Kidney (tissue), 13 donors: ENCODE measurements at regions not wholly inside any gene's neighbourhood (a gene's known extent, or its start where the extent isn't known, plus 50 kb on each side); places are given as distances from the start of the nearest gene placed in this dataset.
"Not testable (repeated sequence)": the region's sequence is repeated elsewhere in the genome, so short reads cannot be mapped to it uniquely, and the experiment has no call there.

Experiments
- DNase-seq, 5 donors: peaks; one replicate each; pipeline ENCODE4 v3.0.0-alpha.2; 2013 to 2020
- FAIRE-seq: peaks from 2 replicates; lab custom pipeline; 2012; peaks lifted over from hg19 to GRCh38; lab: Jason Lieb, UNC
- H3K27ac ChIP-seq, 2 donors: one replicate each; pipeline ENCODE4 v1.7.0; 2013; ENCODE audit warnings: low read depth in 2 of 2, low read length in 2 of 2, inconsistent platforms in 1 of 2
- H3K27me3 ChIP-seq: one replicate; pipeline ENCODE4 v1.7.1; 2013; ENCODE audit warnings: low read length, inconsistent platforms; ENCODE audit not compliant: control insufficient read depth, insufficient read depth
- H3K36me3 ChIP-seq, 3 donors: one replicate each; pipeline versions ENCODE4 v1.7.0 to v1.7.1; 2013; ENCODE audit warnings: low read length in 3 of 3, control low read depth in 1 of 3, inconsistent platforms in 1 of 3; ENCODE audit not compliant: insufficient read depth in 3 of 3, control insufficient read depth in 2 of 3
- H3K4me1 ChIP-seq, 3 donors: one replicate each; pipeline versions ENCODE4 v1.7.0 to v1.7.1; 2013; ENCODE audit warnings: low read length in 3 of 3, inconsistent platforms in 1 of 3, low read depth in 1 of 3; ENCODE audit not compliant: control insufficient read depth in 2 of 3, insufficient read depth in 2 of 3
- H3K4me3 ChIP-seq, 3 donors: one replicate each; pipeline versions ENCODE4 v1.7.0 to v1.8.1; 2013; ENCODE audit warnings: low read length in 3 of 3, control low read depth in 1 of 3, inconsistent platforms in 1 of 3
- H3K9ac ChIP-seq, 3 donors: one replicate each; pipeline versions ENCODE4 v1.7.0 to v1.7.1; 2013; ENCODE audit warnings: low read length in 3 of 3, control low read depth in 1 of 3, inconsistent platforms in 1 of 3
- H3K9me3 ChIP-seq, 3 donors: one replicate each; pipeline versions ENCODE4 v1.7.0 to v1.7.1; 2013; ENCODE audit warnings: low read length in 3 of 3, control low read depth in 1 of 3, inconsistent platforms in 1 of 3; ENCODE audit not compliant: control insufficient read depth in 2 of 3, insufficient read depth in 1 of 3
- CTCF ChIP-seq: IDR thresholded peaks from 3 replicates; pipeline ENCODE4 v1.5.1; 2012; ENCODE audit warnings: mild to moderate bottlenecking, moderate library complexity, borderline replicate concordance; ENCODE audit not compliant: insufficient read depth; ENCODE audit errors: extremely low read depth
- intact Hi-C: fragments of 100-400 bp; cut with DNase I; formaldehyde crosslinking; loops from one replicate; pipeline ENCODE4 v1.11.1; 2022
- donor health status: control.
- donor health status: control.
- donor health status: control.
- donor health status: control.
- donor health status: control.
- donor health status: DM: yes; HTN: yes; CAD: no.
- donor health status: Normal renal cell carcinoma (clear cell type).

GRCh38 chr6:7030968-7031367 is 76.8 kb upstream of the RREB1 start:
- FAIRE-seq, H3K27me3 ChIP-seq, intact Hi-C loops, H3K36me3 ChIP-seq, H3K27ac ChIP-seq, H3K4me3 ChIP-seq, H3K4me1 ChIP-seq, DNase-seq, H3K9me3 ChIP-seq, H3K9ac ChIP-seq: not testable (repeated sequence)

- FAIRE-seq (no peak), DNase-seq (no peak)
- no peaks in the 10 kb centered on the region for H3K27me3 ChIP-seq
- H3K27ac ChIP-seq, result no peak overlapping the region
- no peak overlapping the region for H3K9ac ChIP-seq
- intact Hi-C loops, result no loop called here
- H3K9me3 ChIP-seq, result no peaks in the 10 kb centered on the region
- TF ChIP-seq CTCF, result no peak
- H3K4me1 ChIP-seq, result no peaks in the 10 kb centered on the region
- H3K36me3 ChIP-seq, result no peaks in the 10 kb centered on the region
- no peak overlapping the region for H3K4me3 ChIP-seq
Measured at GRCh38 chr6:7033202-7033601, 74.6 kb upstream of the RREB1 start.

GRCh38 chr6:7034055-7034454 is 73.7 kb upstream of the RREB1 start:
- Histone ChIP-seq H3K27ac (no peak overlapping the region), H3K9me3 (no peaks in the 10 kb centered on the region), H3K4me1 (no peaks in the 10 kb centered on the region), H3K4me3 (no peak overlapping the region), H3K9ac (no peak overlapping the region), H3K27me3 (no peaks in the 10 kb centered on the region), H3K36me3 (no peaks in the 10 kb centered on the region)
- no peak for FAIRE-seq
- no peak for TF ChIP-seq CTCF
- intact Hi-C loops, result no loop called here
- DNase-seq, result no peak

GRCh38 chr6:7035837-7036249 is 71.9 kb upstream of the RREB1 start:
- Histone ChIP-seq H3K27me3 (no peaks in the 10 kb centered on the region), H3K9ac (no peak overlapping the region), H3K36me3 (no peaks in the 10 kb centered on the region), H3K27ac (no peak overlapping the region), H3K4me3 (no peak overlapping the region), H3K4me1 (no peaks in the 10 kb centered on the region), H3K9me3 (no peaks in the 10 kb centered on the region)
- TF ChIP-seq CTCF, result no peak
- no peak for FAIRE-seq
- no peak for DNase-seq
- intact Hi-C loops, result no loop called here
